Choroid plexus epithelial cell (primary cell): ENCODE measurements at regions not wholly inside any gene's neighbourhood (a gene's known extent, or its start where the extent isn't known, plus 50 kb on each side); places are given as distances from the start of the nearest gene placed in this dataset.

ENCODE experiments used
- DNase-seq: peaks from one replicate; pipeline ENCODE4 v3.0.0-alpha.2; 2010; ENCODE audit warnings: low read depth
- H3K4me3 ChIP-seq: 2 replicates; pipeline ENCODE4 v1.5.1; 2011; ENCODE audit warnings: low read depth, mild to moderate bottlenecking, control low read depth, low read length, moderate library complexity
- TF ChIP-seq, protein P1 (sequence below): conservative IDR thresholded peaks from 2 replicates; pipeline ENCODE4 v1.5.1; 2011; ENCODE audit warnings: low read depth, mild to moderate bottlenecking, control low read depth, inconsistent platforms, low read length, moderate library complexity

GRCh38 chr11:114832532-114833125 lies 154.3 kb downstream of the NXPE2 start:
- TF ChIP-seq, protein P1, sequence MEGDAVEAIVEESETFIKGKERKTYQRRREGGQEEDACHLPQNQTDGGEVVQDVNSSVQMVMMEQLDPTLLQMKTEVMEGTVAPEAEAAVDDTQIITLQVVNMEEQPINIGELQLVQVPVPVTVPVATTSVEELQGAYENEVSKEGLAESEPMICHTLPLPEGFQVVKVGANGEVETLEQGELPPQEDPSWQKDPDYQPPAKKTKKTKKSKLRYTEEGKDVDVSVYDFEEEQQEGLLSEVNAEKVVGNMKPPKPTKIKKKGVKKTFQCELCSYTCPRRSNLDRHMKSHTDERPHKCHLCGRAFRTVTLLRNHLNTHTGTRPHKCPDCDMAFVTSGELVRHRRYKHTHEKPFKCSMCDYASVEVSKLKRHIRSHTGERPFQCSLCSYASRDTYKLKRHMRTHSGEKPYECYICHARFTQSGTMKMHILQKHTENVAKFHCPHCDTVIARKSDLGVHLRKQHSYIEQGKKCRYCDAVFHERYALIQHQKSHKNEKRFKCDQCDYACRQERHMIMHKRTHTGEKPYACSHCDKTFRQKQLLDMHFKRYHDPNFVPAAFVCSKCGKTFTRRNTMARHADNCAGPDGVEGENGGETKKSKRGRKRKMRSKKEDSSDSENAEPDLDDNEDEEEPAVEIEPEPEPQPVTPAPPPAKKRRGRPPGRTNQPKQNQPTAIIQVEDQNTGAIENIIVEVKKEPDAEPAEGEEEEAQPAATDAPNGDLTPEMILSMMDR = no peak
- DNase-seq = no peak
- no peak overlapping the region for H3K4me3 ChIP-seq

DNA sequence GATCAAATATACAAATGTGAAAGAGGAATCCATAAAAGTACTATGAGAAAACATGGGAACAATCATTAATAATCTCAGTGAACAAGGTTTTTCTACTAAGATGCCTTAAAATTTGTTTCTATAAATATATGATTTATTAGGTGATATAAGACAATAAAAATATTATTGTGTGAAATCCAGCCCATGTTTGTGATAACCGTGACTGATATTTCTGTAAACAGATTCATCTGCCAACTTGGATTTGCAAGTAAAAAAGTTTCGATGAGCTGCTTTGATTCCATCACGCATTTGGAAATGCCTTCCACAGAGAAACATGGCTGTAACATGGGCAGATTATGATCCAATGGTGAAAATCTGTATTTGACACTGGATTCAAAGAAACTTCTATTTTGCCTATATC lies 157.8 kb downstream of the NXPE2 start:
- no peak overlapping the region for H3K4me3 ChIP-seq
- DNase-seq = no peak
- TF ChIP-seq, protein P1 = no peak

DNA sequence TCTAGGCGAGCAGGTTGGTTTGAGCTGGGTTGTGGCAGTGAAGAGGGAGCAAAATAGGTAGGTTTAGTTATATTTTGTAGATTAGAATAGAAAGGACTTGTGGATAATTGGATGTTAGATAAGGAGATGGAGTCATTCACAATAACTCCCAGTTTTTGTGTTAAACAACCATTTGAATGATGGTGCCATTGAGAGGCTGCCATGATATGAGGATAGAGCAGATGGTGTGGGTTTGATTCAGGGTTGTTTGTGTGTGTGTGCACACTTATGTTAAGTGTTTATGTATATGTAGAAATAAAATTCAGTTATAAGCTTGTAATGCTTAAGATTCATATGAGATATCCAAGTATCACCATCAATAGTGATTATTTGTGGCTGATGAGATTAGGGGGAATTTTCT lies 166.6 kb downstream of the NXPE2 start:
- no peak for DNase-seq
- no peak overlapping the region for H3K4me3 ChIP-seq
- TF ChIP-seq, protein P1 = no peak

GRCh38 chr11:114845766-114846415 lies 167.6 kb downstream of the NXPE2 start:
- TF ChIP-seq, protein P1 = no peak
- DNase-seq = no peak
- H3K4me3 ChIP-seq = no peak overlapping the region

GRCh38 chr11:114846416-114846791 lies 168.1 kb downstream of the NXPE2 start:
- TF ChIP-seq, protein P1 = no peak
- H3K4me3 ChIP-seq = no peak overlapping the region
- no peak for DNase-seq

DNA sequence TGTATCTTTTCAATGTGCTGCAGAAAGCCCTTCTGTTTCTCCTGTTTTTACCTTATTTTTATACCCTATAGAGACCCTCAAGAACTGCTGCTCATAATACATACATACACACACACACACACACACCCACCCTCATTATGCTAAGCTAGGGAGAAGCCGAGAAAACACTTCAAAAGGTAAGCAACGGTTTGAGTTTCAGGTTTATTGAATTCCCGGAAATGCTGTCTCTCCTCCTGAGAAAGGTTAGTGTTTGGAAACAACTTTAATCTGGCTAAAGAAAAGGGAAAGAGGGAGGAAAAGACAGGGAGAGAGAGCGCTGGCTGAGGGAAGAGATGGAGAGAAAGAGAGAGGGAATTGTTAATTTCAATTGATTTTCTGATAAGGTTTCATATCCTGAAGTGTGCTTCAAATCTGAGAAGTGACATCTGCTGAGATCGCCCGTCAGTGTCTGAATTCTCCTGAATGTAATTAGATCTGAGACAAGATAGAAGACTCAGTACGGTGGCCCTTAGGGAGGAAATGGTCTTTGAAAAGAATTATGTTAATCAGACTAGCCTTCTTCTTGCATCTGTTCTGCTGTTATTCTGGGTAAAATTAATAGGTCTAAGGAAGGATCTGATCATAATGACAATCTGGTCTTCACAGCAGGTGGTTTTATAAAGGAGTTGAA lies 169.1 kb downstream of the NXPE2 start:
- no peak for DNase-seq
- TF ChIP-seq, protein P1 = no peak
- no peak overlapping the region for H3K4me3 ChIP-seq
